GM23338 (cell line): ENCODE measurements at regions not wholly inside any gene's neighbourhood (a gene's known extent, or its start where the extent isn't known, plus 50 kb on each side); places are given as distances from the start of the nearest gene placed in this dataset.

ENCODE experiments used
- CREB1 ChIP-seq: fragments of 250-450 bp; sonication (Bioruptor Pico); IDR thresholded peaks from 2 replicates; pipeline ENCODE4 v1.5.0; 2020; ENCODE audit warnings: low read depth, mild to moderate bottlenecking, moderate library complexity
- EZH2 ChIP-seq: fragments of 200-600 bp; sonication (generic); IDR thresholded peaks from one replicate; pipeline ENCODE4 v1.8.0; 2017; ENCODE audit warnings: antibody characterized with exemption, mild to moderate bottlenecking, low read depth; ENCODE audit not compliant: unreplicated experiment
- EZH2phosphoT487 ChIP-seq: fragments of 200-600 bp; sonication (generic); IDR thresholded peaks from one replicate; pipeline ENCODE4 v1.8.1; 2018; ENCODE audit warnings: antibody characterized with exemption; ENCODE audit not compliant: unreplicated experiment
- JUNB ChIP-seq: IDR thresholded peaks from one replicate; pipeline ENCODE4 v1.6.1; 2016; ENCODE audit warnings: antibody characterized with exemption; ENCODE audit not compliant: unreplicated experiment
- NANOG ChIP-seq: IDR thresholded peaks from 2 replicates; pipeline ENCODE4 v1.6.1; 2016; ENCODE audit warnings: antibody characterized with exemption, borderline replicate concordance
- POLR2AphosphoS5 ChIP-seq: IDR thresholded peaks from 2 replicates; pipeline ENCODE4 v1.6.1; 2016; ENCODE audit warnings: antibody characterized with exemption, low read depth
- REST ChIP-seq: IDR thresholded peaks from one replicate; pipeline ENCODE4 v1.6.1; 2018; ENCODE audit warnings: antibody characterized with exemption; ENCODE audit not compliant: unreplicated experiment
- ZNF114 ChIP-seq: fragments of 250-450 bp; sonication (Bioruptor Pico); IDR thresholded peaks from 2 replicates; pipeline ENCODE4 v1.5.0; 2020; ENCODE audit warnings: mild to moderate bottlenecking, moderate library complexity
- ZNF331 ChIP-seq: fragments of 250-450 bp; sonication (Bioruptor Pico); IDR thresholded peaks from 2 replicates; pipeline ENCODE4 v1.5.0; 2020; ENCODE audit warnings: low read depth, mild to moderate bottlenecking, moderate library complexity
- TF ChIP-seq, protein P1 (sequence below), 2 experiments: fragments of 200-600 bp in 1 of 2; sonication (generic) in 1 of 2; conservative IDR thresholded peaks; 2 replicates each; pipeline versions ENCODE4 v1.5.1 to v1.6.1; 2016 to 2017; ENCODE audit warnings: antibody characterized with exemption in 2 of 2, low read depth in 2 of 2, mild to moderate bottlenecking in 2 of 2, moderate library complexity in 1 of 2

DNA sequence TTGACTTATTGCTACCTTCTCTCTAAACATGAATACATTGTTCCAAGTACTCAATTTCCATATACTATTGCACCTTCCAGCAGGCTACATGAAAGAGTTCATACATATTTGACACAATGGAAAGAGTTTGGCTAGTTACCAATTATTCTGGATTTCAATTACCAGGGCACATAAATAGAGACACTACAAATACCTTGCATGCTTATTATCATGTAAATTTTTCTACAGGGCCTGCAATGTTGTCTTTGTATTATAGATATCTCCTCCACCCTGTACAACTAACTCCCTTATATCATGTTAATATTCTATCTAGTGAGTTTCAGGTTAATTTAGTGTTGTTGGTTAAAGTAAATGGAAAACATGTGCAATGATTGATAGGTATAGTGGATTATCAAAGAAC, 540.7 kb upstream of the SLITRK5 start:
- TF ChIP-seq CREB1 (CRISPR knock-in tag) (no peak), EZH2 (no peak), ZNF331 (no peak), NANOG (no peak), POLR2AphosphoS5 (no peak), REST (no peak), EZH2phosphoT487 (no peak), JUNB (no peak), ZNF114 (CRISPR knock-in tag) (no peak)
- TF ChIP-seq, protein P1, sequence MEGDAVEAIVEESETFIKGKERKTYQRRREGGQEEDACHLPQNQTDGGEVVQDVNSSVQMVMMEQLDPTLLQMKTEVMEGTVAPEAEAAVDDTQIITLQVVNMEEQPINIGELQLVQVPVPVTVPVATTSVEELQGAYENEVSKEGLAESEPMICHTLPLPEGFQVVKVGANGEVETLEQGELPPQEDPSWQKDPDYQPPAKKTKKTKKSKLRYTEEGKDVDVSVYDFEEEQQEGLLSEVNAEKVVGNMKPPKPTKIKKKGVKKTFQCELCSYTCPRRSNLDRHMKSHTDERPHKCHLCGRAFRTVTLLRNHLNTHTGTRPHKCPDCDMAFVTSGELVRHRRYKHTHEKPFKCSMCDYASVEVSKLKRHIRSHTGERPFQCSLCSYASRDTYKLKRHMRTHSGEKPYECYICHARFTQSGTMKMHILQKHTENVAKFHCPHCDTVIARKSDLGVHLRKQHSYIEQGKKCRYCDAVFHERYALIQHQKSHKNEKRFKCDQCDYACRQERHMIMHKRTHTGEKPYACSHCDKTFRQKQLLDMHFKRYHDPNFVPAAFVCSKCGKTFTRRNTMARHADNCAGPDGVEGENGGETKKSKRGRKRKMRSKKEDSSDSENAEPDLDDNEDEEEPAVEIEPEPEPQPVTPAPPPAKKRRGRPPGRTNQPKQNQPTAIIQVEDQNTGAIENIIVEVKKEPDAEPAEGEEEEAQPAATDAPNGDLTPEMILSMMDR (conservative IDR thresholded peaks at IDR 0.05; ENCODE audit: low read depth in 2 of 2): no peak
